ENCODE measurements at regions not wholly inside any gene's neighbourhood (a gene's known extent, or its start where the extent isn't known, plus 50 kb on each side); places are given as distances from the start of the nearest gene placed in this dataset.
A peak's percentile ranks its signal among the peaks of the same experiment; 100 is the strongest.

DNA sequence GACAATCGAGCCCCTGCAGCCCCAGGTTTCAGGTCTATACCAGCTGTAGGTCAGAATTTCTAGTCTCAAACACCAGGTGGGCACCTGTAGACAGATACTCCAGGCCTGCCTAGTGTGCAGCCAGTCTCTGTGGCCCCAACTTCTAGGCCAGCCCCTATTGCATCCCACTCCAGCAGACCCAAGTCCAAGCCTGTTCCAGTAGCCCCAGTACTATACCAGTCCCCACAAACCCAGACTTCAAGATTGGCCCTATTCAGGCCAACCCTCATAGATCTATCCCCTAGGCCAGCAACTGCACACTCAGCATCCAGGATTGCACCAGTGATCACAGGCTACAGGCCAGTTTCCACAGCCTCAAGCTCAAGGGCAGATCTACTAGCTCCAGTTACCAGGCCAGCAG is 344.0 kb downstream of the PYDC2 start:
- Mint-ChIP-seq H3K27me3 (no peaks in the 10 kb centered on the region), H3K36me3 (no peaks in the 10 kb centered on the region), H3K4me1 (no peaks in the 10 kb centered on the region), H3K27ac (no peak overlapping the region), H3K4me3 (no peak overlapping the region), H3K9me3 (peaks cover 23% of the 10 kb centered on the region)
- ATAC-seq = peak; percentile 52

GRCh38 chr3:191808073-191808472 is 347.1 kb downstream of the PYDC2 start:
- H3K9me3 Mint-ChIP-seq = peaks cover 15% of the 10 kb centered on the region

DNA sequence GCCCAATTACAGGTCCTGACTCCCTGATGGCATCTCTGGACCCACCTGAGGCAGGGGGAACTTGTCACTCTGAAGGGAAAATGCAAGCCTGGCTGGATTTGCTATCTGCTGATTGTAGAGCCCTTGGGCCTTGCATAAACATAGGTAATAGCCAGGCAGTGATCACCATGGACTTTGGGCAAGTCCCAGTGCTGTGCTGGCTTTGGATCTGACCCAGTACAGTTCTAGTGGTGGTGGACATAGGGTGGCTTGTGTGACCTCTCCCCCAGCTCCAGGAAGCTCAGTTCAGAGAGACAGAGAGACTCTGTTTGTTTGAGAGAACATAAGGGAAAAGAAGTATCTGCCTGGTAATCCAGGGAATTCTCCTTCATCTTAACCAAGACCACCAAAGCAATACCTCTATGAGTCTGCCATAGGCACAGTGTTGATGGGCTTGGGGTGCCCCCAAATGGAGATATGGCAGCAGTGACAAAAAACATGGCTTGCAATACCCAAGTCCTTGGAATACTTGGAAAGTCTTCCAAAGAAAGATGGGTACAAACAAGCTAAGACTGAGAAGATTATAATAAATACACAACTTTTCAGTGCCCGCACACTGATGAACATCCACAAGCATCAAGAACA is 348.5 kb downstream of the PYDC2 start:
- ATAC-seq = no peak
- no peaks in the 10 kb centered on the region for H3K36me3 Mint-ChIP-seq
- H3K9me3 Mint-ChIP-seq = peaks cover 14% of the 10 kb centered on the region
- H3K27me3 Mint-ChIP-seq = no peaks in the 10 kb centered on the region
- no peak overlapping the region for H3K4me3 Mint-ChIP-seq
- H3K4me1 Mint-ChIP-seq = no peaks in the 10 kb centered on the region
- H3K27ac Mint-ChIP-seq = no peak overlapping the region

More at GRCh38 chr3:191808073-191808472, 347.1 kb downstream of the PYDC2 start:
- Mint-ChIP-seq H3K4me3 (no peak overlapping the region), H3K4me1 (no peaks in the 10 kb centered on the region), H3K27me3 (no peaks in the 10 kb centered on the region), H3K36me3 (no peaks in the 10 kb centered on the region), H3K27ac (no peak overlapping the region)
- ATAC-seq = no peak

GRCh38 chr3:191813245-191813644 is 352.3 kb downstream of the PYDC2 start:
- no peaks in the 10 kb centered on the region for H3K4me1 Mint-ChIP-seq
- no peaks in the 10 kb centered on the region for H3K36me3 Mint-ChIP-seq
- no peak overlapping the region for H3K4me3 Mint-ChIP-seq
- H3K9me3 Mint-ChIP-seq = peaks cover 14% of the 10 kb centered on the region
- no peak overlapping the region for H3K27ac Mint-ChIP-seq
- no peak for ATAC-seq
- H3K27me3 Mint-ChIP-seq = no peaks in the 10 kb centered on the region

- no peak overlapping the region for H3K4me3 Mint-ChIP-seq
- no peak overlapping the region for H3K27ac Mint-ChIP-seq
- no peaks in the 10 kb centered on the region for H3K27me3 Mint-ChIP-seq
- peaks cover 2% of the 10 kb centered on the region for H3K9me3 Mint-ChIP-seq
- no peak for ATAC-seq
- H3K4me1 Mint-ChIP-seq = no peaks in the 10 kb centered on the region
- H3K36me3 Mint-ChIP-seq = no peaks in the 10 kb centered on the region
Measured at GRCh38 chr3:191848818-191849217, 387.9 kb downstream of the PYDC2 start.

DNA sequence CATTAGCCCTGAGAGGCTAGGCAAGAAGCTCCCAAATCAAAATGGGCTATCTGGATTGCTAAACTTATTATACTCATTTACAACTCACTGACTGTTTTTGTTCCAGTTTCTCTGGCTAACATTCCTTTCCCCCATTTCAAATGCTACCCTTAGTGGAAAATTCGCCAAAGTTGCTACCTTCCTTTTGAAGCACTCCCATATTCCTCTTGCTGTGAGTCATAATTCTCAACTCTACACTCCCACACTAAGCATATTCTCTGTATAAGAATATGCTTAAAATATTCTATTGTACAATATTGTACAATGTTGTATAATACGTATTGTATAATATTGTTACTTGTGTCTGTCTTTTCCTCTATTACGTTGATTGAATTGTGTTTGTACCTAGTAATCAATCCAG is 398.6 kb downstream of the PYDC2 start:
- H3K4me3 Mint-ChIP-seq = no peak overlapping the region
- H3K36me3 Mint-ChIP-seq = no peaks in the 10 kb centered on the region
- H3K27ac Mint-ChIP-seq = no peak overlapping the region
- H3K27me3 Mint-ChIP-seq = no peaks in the 10 kb centered on the region
- no peaks in the 10 kb centered on the region for H3K4me1 Mint-ChIP-seq
- no peak for ATAC-seq
- H3K9me3 Mint-ChIP-seq = no peaks in the 10 kb centered on the region

DNA sequence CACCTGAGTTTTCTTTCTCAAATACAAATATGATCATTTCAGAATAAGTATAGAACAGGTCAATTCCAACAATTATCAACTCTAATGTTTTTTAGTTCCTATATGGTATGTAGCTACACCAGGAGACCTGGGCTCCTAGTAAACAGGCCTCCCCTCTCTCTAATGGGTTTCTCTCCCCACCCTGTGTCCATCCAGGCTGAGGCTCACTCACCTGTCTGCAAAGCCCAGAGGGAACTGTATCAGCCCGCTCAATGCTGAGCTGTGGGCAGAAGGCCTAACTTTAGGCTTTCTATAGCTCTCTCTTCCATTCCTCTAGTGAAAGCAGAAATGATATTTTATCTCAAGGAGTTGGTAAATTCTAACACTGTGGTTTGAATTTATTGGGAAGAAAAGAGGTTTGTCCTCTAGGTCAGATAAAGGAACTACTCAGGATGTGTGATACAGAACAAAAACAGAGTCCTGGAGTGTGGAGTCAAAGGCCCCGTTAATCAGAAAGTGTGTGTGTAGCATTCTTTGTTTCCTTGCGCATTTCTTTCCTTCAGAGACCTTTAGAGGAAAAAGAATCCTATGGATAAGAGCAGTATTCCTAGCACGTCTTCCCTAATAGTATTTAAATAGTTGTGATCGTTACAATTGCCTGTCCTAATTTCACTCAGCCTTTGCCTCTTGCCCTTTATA is 408.9 kb downstream of the PYDC2 start:
- Mint-ChIP-seq H3K27ac (no peak overlapping the region), H3K27me3 (no peaks in the 10 kb centered on the region), H3K4me3 (no peak overlapping the region), H3K36me3 (no peaks in the 10 kb centered on the region), H3K9me3 (no peaks in the 10 kb centered on the region), H3K4me1 (no peaks in the 10 kb centered on the region)
- peak; percentile 65 for ATAC-seq

DNA sequence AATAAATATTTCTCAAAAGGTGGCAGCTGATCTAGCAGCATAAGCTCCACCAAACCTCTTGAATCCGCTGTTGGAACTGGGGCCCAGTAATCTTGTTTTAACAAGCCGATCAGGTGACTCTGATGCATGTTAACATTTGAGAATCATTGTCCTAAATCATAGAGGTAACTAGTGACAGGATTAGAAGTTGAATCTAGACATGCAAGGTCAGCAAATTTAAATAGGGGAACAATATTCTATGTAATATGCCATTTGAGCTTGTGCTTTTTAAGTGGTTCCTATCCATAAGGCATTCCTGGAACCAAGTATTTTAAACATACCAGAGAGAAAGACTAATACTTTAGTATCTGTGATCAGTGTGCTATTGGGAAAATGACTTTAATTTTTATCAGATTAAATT is 412.8 kb downstream of the PYDC2 start:
- H3K4me1 Mint-ChIP-seq = no peaks in the 10 kb centered on the region
- no peaks in the 10 kb centered on the region for H3K27me3 Mint-ChIP-seq
- no peak overlapping the region for H3K27ac Mint-ChIP-seq
- no peak for ATAC-seq
- H3K36me3 Mint-ChIP-seq = no peaks in the 10 kb centered on the region
- H3K9me3 Mint-ChIP-seq = no peaks in the 10 kb centered on the region
- H3K4me3 Mint-ChIP-seq = no peak overlapping the region

GRCh38 chr3:191882289-191882688 is 421.3 kb downstream of the PYDC2 start:
- no peak overlapping the region for H3K4me3 Mint-ChIP-seq
- H3K4me1 Mint-ChIP-seq = no peaks in the 10 kb centered on the region
- no peaks in the 10 kb centered on the region for H3K27me3 Mint-ChIP-seq
- no peaks in the 10 kb centered on the region for H3K36me3 Mint-ChIP-seq
- no peak for ATAC-seq
- no peaks in the 10 kb centered on the region for H3K9me3 Mint-ChIP-seq
- no peak overlapping the region for H3K27ac Mint-ChIP-seq

GRCh38 chr3:191884132-191884531 is 423.2 kb downstream of the PYDC2 start:
- no peak overlapping the region for H3K27ac Mint-ChIP-seq
- ATAC-seq = no peak
- H3K27me3 Mint-ChIP-seq = no peaks in the 10 kb centered on the region
- no peaks in the 10 kb centered on the region for H3K36me3 Mint-ChIP-seq
- H3K4me1 Mint-ChIP-seq = no peaks in the 10 kb centered on the region
- no peaks in the 10 kb centered on the region for H3K9me3 Mint-ChIP-seq
- H3K4me3 Mint-ChIP-seq = no peak overlapping the region

- H3K4me1 Mint-ChIP-seq = no peaks in the 10 kb centered on the region
- no peak overlapping the region for H3K4me3 Mint-ChIP-seq
- H3K27ac Mint-ChIP-seq = no peak overlapping the region
- ATAC-seq = no peak
- no peaks in the 10 kb centered on the region for H3K9me3 Mint-ChIP-seq
- H3K36me3 Mint-ChIP-seq = no peaks in the 10 kb centered on the region
- no peaks in the 10 kb centered on the region for H3K27me3 Mint-ChIP-seq
Measured at GRCh38 chr3:191889106-191889505, 428.1 kb downstream of the PYDC2 start.

DNA sequence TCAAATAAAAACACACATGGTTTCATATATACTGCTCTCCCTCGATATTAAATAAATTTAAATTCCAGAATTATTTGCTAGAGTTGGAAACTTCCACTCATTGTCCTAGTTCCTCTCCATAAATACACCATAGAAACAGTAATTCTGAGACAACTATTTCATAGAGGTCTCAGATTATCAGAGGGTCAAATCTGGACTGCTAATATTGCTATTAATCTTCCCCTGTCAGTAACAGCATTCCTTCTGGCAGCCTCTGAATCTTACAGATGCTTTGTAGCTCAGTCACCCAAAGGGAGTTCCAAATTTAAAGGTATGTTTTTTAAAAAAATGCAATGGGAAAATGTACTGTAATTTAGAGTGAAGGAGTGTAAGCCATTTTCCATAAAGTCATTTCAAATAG is 428.8 kb downstream of the PYDC2 start:
- ATAC-seq = no peak
- H3K27ac Mint-ChIP-seq = no peak overlapping the region
- no peaks in the 10 kb centered on the region for H3K36me3 Mint-ChIP-seq
- H3K27me3 Mint-ChIP-seq = no peaks in the 10 kb centered on the region
- H3K4me1 Mint-ChIP-seq = no peaks in the 10 kb centered on the region
- no peaks in the 10 kb centered on the region for H3K9me3 Mint-ChIP-seq
- H3K4me3 Mint-ChIP-seq = no peak overlapping the region

DNA sequence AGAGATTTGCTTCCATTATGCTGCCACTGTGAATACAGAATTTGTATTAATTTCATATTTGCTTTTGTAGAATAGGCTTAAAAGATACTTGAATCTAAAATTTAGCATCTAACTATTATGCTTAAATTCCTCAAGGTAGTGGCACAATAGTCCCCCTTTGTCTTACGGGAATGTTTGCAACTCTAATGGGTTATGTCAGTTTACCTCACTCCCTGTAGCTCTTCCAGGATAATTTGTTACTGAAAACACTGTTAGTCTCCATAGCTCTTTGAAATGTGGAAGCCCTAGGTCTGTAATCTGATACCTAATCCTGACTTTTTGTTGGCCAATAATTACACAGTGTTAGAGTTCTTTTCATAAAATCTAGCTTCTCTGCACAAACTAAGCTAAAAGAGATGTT is 433.4 kb downstream of the PYDC2 start:
- Mint-ChIP-seq H3K27ac (no peak overlapping the region), H3K27me3 (no peaks in the 10 kb centered on the region), H3K4me3 (no peak overlapping the region), H3K9me3 (no peaks in the 10 kb centered on the region), H3K36me3 (no peaks in the 10 kb centered on the region), H3K4me1 (no peaks in the 10 kb centered on the region)
- ATAC-seq = no peak

GRCh38 chr3:191901741-191902140 is 440.8 kb downstream of the PYDC2 start:
- Mint-ChIP-seq H3K9me3 (no peaks in the 10 kb centered on the region), H3K4me3 (no peak overlapping the region), H3K4me1 (no peaks in the 10 kb centered on the region), H3K27me3 (no peaks in the 10 kb centered on the region), H3K27ac (no peak overlapping the region), H3K36me3 (no peaks in the 10 kb centered on the region)
- ATAC-seq = no peak

DNA sequence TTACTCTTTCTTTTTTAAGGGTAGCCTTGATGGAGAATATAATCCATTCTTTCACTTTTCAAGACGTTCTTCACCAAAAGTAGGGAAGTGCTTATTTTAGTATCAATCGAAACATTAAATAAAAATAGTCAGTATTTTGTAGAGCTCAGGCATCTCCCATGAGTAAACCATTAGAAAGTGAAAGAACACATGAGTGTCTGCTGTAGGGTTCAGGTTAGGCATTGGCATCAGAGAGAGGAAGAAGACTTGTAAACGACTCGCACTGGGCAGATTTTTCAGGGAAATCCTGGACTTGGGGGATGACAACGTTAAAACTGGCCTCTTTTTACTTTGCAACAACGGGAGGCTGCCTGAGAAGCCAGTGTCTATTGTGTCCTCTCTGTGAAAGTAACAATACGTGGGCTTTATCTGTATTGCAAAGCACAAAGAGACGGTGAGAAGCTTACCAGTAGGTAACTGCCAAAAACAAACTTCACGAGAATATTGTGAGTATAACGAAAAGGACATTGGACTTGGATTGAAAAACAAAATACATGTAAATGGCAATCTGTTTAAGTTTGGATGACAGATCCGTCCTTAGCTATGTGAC is 451.7 kb downstream of the PYDC2 start:
- ATAC-seq = no peak
- Mint-ChIP-seq H3K9me3 (peaks cover 8% of the 10 kb centered on the region), H3K4me3 (no peak overlapping the region), H3K4me1 (peaks cover 7% of the 10 kb centered on the region), H3K36me3 (no peaks in the 10 kb centered on the region), H3K27ac (no peak overlapping the region), H3K27me3 (no peaks in the 10 kb centered on the region)

DNA sequence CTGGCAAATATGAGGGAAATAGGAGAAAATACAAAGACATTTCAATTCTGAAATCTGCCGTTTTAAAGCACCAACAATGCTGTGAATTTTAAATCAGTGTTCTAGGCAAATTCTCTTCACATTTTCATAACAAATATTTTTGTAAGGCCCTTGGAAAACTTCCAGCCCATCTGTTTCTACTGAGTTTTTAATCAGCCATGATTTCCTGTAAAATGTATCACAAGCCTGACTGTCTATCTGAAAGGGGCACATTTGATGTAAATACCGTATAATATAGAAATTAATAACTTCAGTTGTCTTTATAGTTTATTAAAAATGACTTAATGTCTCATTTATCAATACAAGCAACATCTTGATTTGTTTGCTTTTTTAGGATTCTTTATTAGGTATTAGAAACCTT is 454.7 kb downstream of the PYDC2 start:
- H3K27me3 Mint-ChIP-seq = no peaks in the 10 kb centered on the region
- ATAC-seq = no peak
- H3K9me3 Mint-ChIP-seq = peaks cover 8% of the 10 kb centered on the region
- H3K27ac Mint-ChIP-seq = no peak overlapping the region
- H3K4me3 Mint-ChIP-seq = no peak overlapping the region
- peaks cover 7% of the 10 kb centered on the region for H3K4me1 Mint-ChIP-seq
- H3K36me3 Mint-ChIP-seq = no peaks in the 10 kb centered on the region
